Pancreas (tissue), 10 donors: ENCODE measurements at regions not wholly inside any gene's neighbourhood (a gene's known extent, or its start where the extent isn't known, plus 50 kb on each side); places are given as distances from the start of the nearest gene placed in this dataset.

Experiments
- ATAC-seq, 4 donors: fragments of 200-7000 bp; cut with Tn5 transposase; one replicate each; pipeline versions ENCODE4 v1.8.0 to v1.9.1; 2020; ENCODE audit warnings: mild to moderate bottlenecking in 4 of 4, moderate library complexity in 4 of 4
- DNase-seq, 6 donors: peaks; one replicate each; pipeline ENCODE4 v3.0.0-alpha.2; 2020
- FAIRE-seq: peaks from 2 replicates; lab custom pipeline; 2012; peaks lifted over from hg19 to GRCh38; lab: Jason Lieb, UNC
- H3K27ac ChIP-seq, 4 donors: fragments of 200-600 bp; sonication (generic); 1 replicate in 3 of 4; 2 replicates in 1 of 4; pipeline versions ENCODE4 v1.5.0 to v1.8.0; 2020
- H3K27me3 ChIP-seq, 4 donors: fragments of 200-600 bp; one replicate each; pipeline ENCODE4 v1.8.0; 2021
- H3K36me3 ChIP-seq, 3 donors: fragments of 200-600 bp; sonication (generic) in 1 of 3; one replicate each; pipeline versions ENCODE4 v1.5.0 to v1.8.0; 2020 to 2021
- H3K4me1 ChIP-seq, 3 donors: fragments of 200-600 bp; one replicate each; pipeline ENCODE4 v1.8.0; 2021
- H3K4me3 ChIP-seq, 4 donors: fragments of 200-600 bp; sonication (generic) in 2 of 4; one replicate each; pipeline versions ENCODE4 v1.5.0 to v1.8.0; 2020 to 2021
- H3K9me3 ChIP-seq, 4 donors: fragments of 200-600 bp; one replicate each; pipeline ENCODE4 v1.8.0; 2021
- WGBS, 2 donors: extraction: QIAGEN DNeasy Blood & Tissue Kit; methylation state at CpG; one replicate each; pipeline ENCODE4 v1.1.7; 2013; 5-methylcytosine and 5-hydroxymethylcytosine counted together
- intact Hi-C, 3 donors: fragments of 100-400 bp; cut with DNase I; formaldehyde crosslinking; loops; one replicate each; pipeline versions ENCODE4 v1.11.1 to v1.14.2; 2022
- TF ChIP-seq, protein P1 (sequence below), 4 donors: fragments of 200-600 bp; sonication (generic) in 3 of 4; IDR thresholded peaks; one replicate each; pipeline versions ENCODE4 v1.5.0 to v1.8.0; 2021; ENCODE audit warnings: antibody characterized with exemption in 4 of 4
- donor health status: healthy with polysubstance abuse.
- donor health status: DM: no; HTN: no; CAD: no; lungs with moderate emphysema.
- donor health status: DM: no; HTN: no; CAD: no.
- donor health status: control.
- donor health status: control.
- donor health status: Bipolar disorder and iron deficiency.
- donor health status: DM: yes; HTN: yes; CAD: no.
- donor health status: DM: no; HTN: no; CAD: no.
- donor health status: DM: no; HTN: no; CAD: no.
- donor health status: DM: yes; HTN: yes; CAD: no.

DNA sequence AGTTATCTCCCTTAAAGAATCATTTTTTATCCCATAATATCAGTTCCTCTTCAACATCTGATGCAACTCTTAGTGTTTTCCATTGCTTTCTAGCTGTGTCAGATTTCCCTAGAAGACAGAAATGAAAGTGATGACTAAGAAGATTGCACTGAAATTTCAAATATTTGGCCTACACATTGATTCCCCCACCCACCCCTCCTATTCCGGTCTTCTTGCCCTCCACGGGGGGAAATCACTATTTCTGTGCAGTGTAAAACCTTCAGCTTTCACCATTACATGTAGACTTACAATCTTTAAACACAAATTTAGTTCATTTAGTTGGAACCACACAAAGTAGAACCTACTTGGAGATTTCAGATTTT lies 63.7 kb upstream of the IL6 start:
- H3K27ac ChIP-seq = no peak overlapping the region
- ATAC-seq = peak in 2 of 4 donors; percentile 41 to 55

DNA sequence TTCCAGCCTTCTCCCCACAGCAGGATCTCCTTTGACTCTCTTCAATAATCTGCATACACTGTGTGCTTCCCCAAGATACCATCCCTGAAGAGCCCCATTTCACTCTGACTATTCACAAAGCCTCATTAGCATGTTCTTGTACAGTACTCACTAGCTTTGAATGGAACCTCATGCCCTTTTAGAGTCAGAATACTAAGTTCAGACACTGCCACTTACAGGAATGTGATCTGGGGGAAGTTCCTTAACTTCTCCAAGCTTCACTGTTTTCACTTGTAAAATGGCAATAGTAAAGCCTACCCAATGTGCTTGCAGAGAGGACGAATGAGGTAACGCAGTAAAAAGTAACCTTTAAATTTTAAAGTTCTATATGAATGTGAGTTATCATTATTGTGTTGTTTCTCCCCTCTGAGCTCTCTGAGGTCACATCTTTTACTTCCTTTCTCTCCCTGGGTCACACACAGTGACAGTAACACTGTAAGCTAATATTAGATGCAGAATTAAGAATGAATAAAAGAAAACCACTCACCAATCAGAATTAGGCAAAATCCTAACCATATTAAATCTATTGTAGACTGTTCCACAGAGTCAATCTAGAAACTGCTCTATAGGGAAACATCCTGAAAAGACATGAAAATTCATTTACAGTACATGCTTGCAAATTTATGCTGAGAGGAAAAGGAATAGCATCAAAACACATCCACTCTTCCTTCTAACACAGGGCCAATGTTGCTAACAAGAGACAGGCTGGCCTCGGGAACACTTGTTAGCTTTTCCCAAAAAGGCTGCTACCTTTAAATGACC lies 64.2 kb upstream of the IL6 start:
- WGBS, 2 donors = 73 to 82% methylated on average over 3 of the region's 3 CpGs
- H3K27ac ChIP-seq = no peak overlapping the region

More for the DNA sequence above, 63.7 kb upstream of the IL6 start:
- FAIRE-seq = no peak
- TF ChIP-seq, protein P1, sequence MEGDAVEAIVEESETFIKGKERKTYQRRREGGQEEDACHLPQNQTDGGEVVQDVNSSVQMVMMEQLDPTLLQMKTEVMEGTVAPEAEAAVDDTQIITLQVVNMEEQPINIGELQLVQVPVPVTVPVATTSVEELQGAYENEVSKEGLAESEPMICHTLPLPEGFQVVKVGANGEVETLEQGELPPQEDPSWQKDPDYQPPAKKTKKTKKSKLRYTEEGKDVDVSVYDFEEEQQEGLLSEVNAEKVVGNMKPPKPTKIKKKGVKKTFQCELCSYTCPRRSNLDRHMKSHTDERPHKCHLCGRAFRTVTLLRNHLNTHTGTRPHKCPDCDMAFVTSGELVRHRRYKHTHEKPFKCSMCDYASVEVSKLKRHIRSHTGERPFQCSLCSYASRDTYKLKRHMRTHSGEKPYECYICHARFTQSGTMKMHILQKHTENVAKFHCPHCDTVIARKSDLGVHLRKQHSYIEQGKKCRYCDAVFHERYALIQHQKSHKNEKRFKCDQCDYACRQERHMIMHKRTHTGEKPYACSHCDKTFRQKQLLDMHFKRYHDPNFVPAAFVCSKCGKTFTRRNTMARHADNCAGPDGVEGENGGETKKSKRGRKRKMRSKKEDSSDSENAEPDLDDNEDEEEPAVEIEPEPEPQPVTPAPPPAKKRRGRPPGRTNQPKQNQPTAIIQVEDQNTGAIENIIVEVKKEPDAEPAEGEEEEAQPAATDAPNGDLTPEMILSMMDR (IDR thresholded peaks at IDR 0.05) = no peak
- no peaks in the 10 kb centered on the region for H3K9me3 ChIP-seq
- H3K4me3 ChIP-seq = no peak overlapping the region
- intact Hi-C loops = no loop called here
- no peaks in the 10 kb centered on the region for H3K36me3 ChIP-seq
- DNase-seq = no peak
- 64 to 67% methylated on average over 2 of the region's 2 CpGs for WGBS, 2 donors
- no peaks in the 10 kb centered on the region for H3K27me3 ChIP-seq
- no peaks in the 10 kb centered on the region for H3K4me1 ChIP-seq

DNA sequence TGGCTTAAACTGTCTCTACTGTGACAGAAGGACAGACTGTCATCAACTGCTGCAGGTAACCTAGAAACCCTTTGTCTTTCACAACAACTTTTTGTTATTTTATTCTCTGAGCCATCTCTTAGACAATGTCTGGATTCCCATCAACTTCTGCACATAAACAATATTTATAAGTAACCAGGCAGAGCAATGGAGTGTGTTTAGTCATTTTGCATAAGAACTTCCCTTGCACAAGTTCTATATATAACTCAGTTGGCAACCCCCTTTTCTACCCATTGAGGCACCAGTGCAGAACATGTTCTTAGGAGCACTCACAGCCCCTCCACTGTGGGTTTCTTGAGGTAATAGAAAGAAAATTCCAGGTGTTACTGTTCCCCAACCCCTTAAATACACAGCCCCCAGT lies 65.0 kb upstream of the IL6 start:
- intact Hi-C loops = no loop called here
- DNase-seq (no peak), ATAC-seq (peak in 1 of 4 donors; percentile 29), FAIRE-seq (no peak)
- no peaks in the 10 kb centered on the region for H3K4me1 ChIP-seq
- H3K4me3 ChIP-seq = no peak overlapping the region
- no peaks in the 10 kb centered on the region for H3K9me3 ChIP-seq
- no peak overlapping the region for H3K27ac ChIP-seq
- no peaks in the 10 kb centered on the region for H3K36me3 ChIP-seq
- TF ChIP-seq, protein P1 (IDR thresholded peaks at IDR 0.05) = no peak
- H3K27me3 ChIP-seq = no peaks in the 10 kb centered on the region

More for the DNA sequence above, 64.2 kb upstream of the IL6 start:
- DNase-seq = no peak
- TF ChIP-seq, protein P1 (IDR thresholded peaks at IDR 0.05) = no peak
- ATAC-seq = no peak
- Histone ChIP-seq H3K4me1 (no peaks in the 10 kb centered on the region), H3K4me3 (no peak overlapping the region), H3K36me3 (no peaks in the 10 kb centered on the region), H3K9me3 (no peaks in the 10 kb centered on the region), H3K27me3 (no peaks in the 10 kb centered on the region)
- intact Hi-C loops = no loop called here
- FAIRE-seq = no peak

DNA sequence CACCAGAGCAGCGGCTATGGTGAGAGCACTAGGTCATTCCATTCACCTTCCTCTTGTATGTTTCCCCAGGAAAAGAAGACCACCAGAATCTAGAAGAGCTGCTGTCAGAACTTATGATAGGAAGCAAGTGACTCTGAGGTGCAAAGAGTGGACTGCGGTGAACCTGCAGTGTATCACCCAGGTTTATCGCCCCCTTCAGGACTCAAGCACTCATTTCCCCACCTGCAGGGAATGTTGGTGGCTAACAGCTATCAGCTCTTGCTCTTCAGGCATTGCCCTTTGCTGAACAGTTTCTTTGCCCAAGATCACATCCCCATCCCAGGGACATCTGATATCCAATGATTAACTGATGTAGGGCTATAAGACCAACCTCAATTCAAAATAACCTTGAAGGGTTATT lies 66.3 kb upstream of the IL6 start:
- TF ChIP-seq, protein P1 (IDR thresholded peaks at IDR 0.05) = no peak
- Histone ChIP-seq H3K27me3 (no peaks in the 10 kb centered on the region), H3K27ac (no peak overlapping the region), H3K36me3 (no peaks in the 10 kb centered on the region), H3K4me1 (no peaks in the 10 kb centered on the region), H3K4me3 (no peak overlapping the region), H3K9me3 (no peaks in the 10 kb centered on the region)
- ATAC-seq (peak in 1 of 4 donors; percentile 45), DNase-seq (no peak), FAIRE-seq (no peak)
- WGBS, 2 donors = 54 to 64% methylated on average over 3 of the region's 3 CpGs
- intact Hi-C loops = no loop called here

DNA sequence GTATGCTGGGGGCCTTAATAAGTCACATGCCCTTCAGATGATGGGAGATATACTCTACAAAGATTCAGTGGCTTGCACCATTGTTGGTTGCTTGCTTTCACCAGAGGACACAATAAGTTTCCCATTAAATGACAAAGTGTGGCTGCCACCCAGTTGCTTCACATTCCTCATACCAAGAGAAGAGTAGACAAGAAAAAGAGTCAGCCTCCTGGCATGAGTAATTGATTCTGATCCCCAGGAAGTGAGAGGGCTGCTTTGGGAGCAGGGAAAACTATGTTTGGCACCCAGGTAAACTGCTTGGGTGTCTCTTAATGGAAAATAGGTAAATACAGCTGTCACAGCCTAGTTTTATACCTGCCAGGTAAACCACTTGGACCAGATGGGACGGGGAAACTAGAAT lies 66.7 kb upstream of the IL6 start:
- TF ChIP-seq, protein P1 (IDR thresholded peaks at IDR 0.05) = no peak
- Histone ChIP-seq H3K27me3 (no peaks in the 10 kb centered on the region), H3K27ac (no peak overlapping the region), H3K36me3 (no peaks in the 10 kb centered on the region), H3K4me3 (no peak overlapping the region), H3K4me1 (no peaks in the 10 kb centered on the region), H3K9me3 (no peaks in the 10 kb centered on the region)
- 95 to 100% methylated on average over 1 of the region's 1 CpG for WGBS, 2 donors
- intact Hi-C loops = no loop called here
- DNase-seq (no peak), FAIRE-seq (no peak), ATAC-seq (no peak)
